ENCODE measurements at regions not wholly inside any gene's neighbourhood (a gene's known extent, or its start where the extent isn't known, plus 50 kb on each side); places are given as distances from the start of the nearest gene placed in this dataset.

- no peak for TF ChIP-seq SKIL (IDR thresholded peaks at IDR 0.05; ENCODE audit: low read depth, poor library complexity, severe bottlenecking)
- TF ChIP-seq FOXK2 (IDR thresholded peaks at IDR 0.05), result no peak
- TF ChIP-seq BHLHE40 (IDR thresholded peaks at IDR 0.05; ENCODE audit: borderline replicate concordance in 1 of 2, low read depth in 2 of 2, low read length in 1 of 2), result no peak
- TF ChIP-seq NRF1 (conservative IDR thresholded peaks at IDR 0.05; ENCODE audit: low read depth, low read length), result no peak
Measured at GRCh38 chr7:47045207-47046051, 536.5 kb downstream of the TNS3 start (continued).

GRCh38 chr7:47044625-47045024 lies 537.3 kb downstream of the TNS3 start:
- Histone ChIP-seq H3K36me3 (ENCODE audit: control insufficient read depth in 2 of 2, insufficient read depth in 2 of 2, low read length in 1 of 2) (no peaks in the 10 kb centered on the region), H3K79me2 (ENCODE audit: control insufficient read depth, insufficient read depth, low read length) (no peaks in the 10 kb centered on the region), H3K4me1 (ENCODE audit: control insufficient read depth, insufficient read depth, low read length) (no peaks in the 10 kb centered on the region), H3K9ac (ENCODE audit: control insufficient read depth, insufficient read depth, low read length) (no peak overlapping the region), H3K4me2 (ENCODE audit: control insufficient read depth, insufficient read depth) (no peak overlapping the region), H3K4me3 (no peak overlapping the region), H3K9me3 (replicated peaks; ENCODE audit: control insufficient read depth, insufficient read depth, low read length) (no peaks in the 10 kb centered on the region), H2AFZ (ENCODE audit: control insufficient read depth, low read depth, low read length) (no peak overlapping the region), H3K27ac (ENCODE audit: control insufficient read depth, insufficient read depth) (no peak overlapping the region), H3K27me3 (replicated peaks in 1 of 2; ENCODE audit: control insufficient read depth in 2 of 2, insufficient read depth in 2 of 2, low read length in 1 of 2) (no peaks in the 10 kb centered on the region; a peak in 1 of 4 replicates), H4K20me1 (ENCODE audit: control insufficient read depth, insufficient read depth) (no peaks in the 10 kb centered on the region)
- ChIA-PET SMC1A (ENCODE audit: uncharacterized antibody, unreplicated experiment) (no interaction called here), RAD21 (ENCODE audit: unreplicated experiment) (no interaction called here), POLR2A (no interaction called here), CTCF (no interaction called here)
- FAIRE-seq, result no peak
- DNase-seq (ENCODE audit: low read depth, low spot score), result no peak
- intact Hi-C loops (cut with micrococcal nuclease; ENCODE audit: unreplicated experiment) (no loop called here), in situ Hi-C loops (cut with MboI) (no loop called here)
- no peak for ATAC-seq
- WGBS (ENCODE audit: insufficient coverage, insufficient replicate concordance, low lambda C conversion rate, missing lambda C conversion rate), result 13% methylated on average over 3 of the region's 3 CpGs
- no TSS peak for BruUV-seq (replicated peaks)
- TF ChIP-seq HDAC2 (IDR thresholded peaks at IDR 0.05) (no peak), SUPT20H (IDR thresholded peaks at IDR 0.05; ENCODE audit: borderline replicate concordance, control insufficient read depth, low read depth, low read length) (no peak), REST (IDR thresholded peaks at IDR 0.05; ENCODE audit: low read depth, low read length) (no peak), NFIC (IDR thresholded peaks at IDR 0.05; ENCODE audit: low read depth, low read length) (no peak), BCL3 (IDR thresholded peaks at IDR 0.05; ENCODE audit: borderline replicate concordance, insufficient read depth, low read depth, low read length, poor library complexity, severe bottlenecking) (no peak), CREB1 (IDR thresholded peaks at IDR 0.05; ENCODE audit: low read depth) (no peak), FOS (IDR thresholded peaks at IDR 0.05; ENCODE audit: borderline replicate concordance, extremely low read depth, insufficient read length) (no peak), CEBPB (IDR thresholded peaks at IDR 0.05; ENCODE audit: borderline replicate concordance in 1 of 2, low read depth in 2 of 2, low read length in 2 of 2) (no peak), CHD4 (IDR thresholded peaks at IDR 0.05) (no peak), SMAD5 (IDR thresholded peaks at IDR 0.05; ENCODE audit: low read depth) (no peak), NFYB (IDR thresholded peaks at IDR 0.05; ENCODE audit: insufficient read depth, low read depth, low read length) (no peak), RUNX3 (IDR thresholded peaks at IDR 0.05; ENCODE audit: low read length) (no peak)
